ENCODE measurements at regions not wholly inside any gene's neighbourhood (a gene's known extent, or its start where the extent isn't known, plus 50 kb on each side); places are given as distances from the start of the nearest gene placed in this dataset.

GRCh38 chr4:20122198-20122988, 129.3 kb upstream of the SLIT2 start:
- TF ChIP-seq NR2C2 (IDR thresholded peaks at IDR 0.05; ENCODE audit: borderline replicate concordance, control insufficient read depth, insufficient read length, low read depth) (no peak), SUZ12 (IDR thresholded peaks at IDR 0.05; ENCODE audit: unreplicated experiment) (no peak), POLR2A (IDR thresholded peaks at IDR 0.05; ENCODE audit: low read depth, low read length) (no peak), SMAD1 (IDR thresholded peaks at IDR 0.05; ENCODE audit: low read depth, partially characterized antibody) (no peak), CHD1 (IDR thresholded peaks at IDR 0.05; ENCODE audit: low read depth, low read length) (no peak), STAT3 (IDR thresholded peaks at IDR 0.05; ENCODE audit: low read depth, low read length) (no peak), SMC3 (IDR thresholded peaks at IDR 0.05; ENCODE audit: borderline replicate concordance, low read length) (no peak), RB1 (IDR thresholded peaks at IDR 0.05; ENCODE audit: borderline replicate concordance) (no peak), YY1 (IDR thresholded peaks at IDR 0.05; ENCODE audit: low read depth, low read length) (no peak)
- TF ChIP-seq, protein P1, sequence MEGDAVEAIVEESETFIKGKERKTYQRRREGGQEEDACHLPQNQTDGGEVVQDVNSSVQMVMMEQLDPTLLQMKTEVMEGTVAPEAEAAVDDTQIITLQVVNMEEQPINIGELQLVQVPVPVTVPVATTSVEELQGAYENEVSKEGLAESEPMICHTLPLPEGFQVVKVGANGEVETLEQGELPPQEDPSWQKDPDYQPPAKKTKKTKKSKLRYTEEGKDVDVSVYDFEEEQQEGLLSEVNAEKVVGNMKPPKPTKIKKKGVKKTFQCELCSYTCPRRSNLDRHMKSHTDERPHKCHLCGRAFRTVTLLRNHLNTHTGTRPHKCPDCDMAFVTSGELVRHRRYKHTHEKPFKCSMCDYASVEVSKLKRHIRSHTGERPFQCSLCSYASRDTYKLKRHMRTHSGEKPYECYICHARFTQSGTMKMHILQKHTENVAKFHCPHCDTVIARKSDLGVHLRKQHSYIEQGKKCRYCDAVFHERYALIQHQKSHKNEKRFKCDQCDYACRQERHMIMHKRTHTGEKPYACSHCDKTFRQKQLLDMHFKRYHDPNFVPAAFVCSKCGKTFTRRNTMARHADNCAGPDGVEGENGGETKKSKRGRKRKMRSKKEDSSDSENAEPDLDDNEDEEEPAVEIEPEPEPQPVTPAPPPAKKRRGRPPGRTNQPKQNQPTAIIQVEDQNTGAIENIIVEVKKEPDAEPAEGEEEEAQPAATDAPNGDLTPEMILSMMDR (IDR thresholded peaks at IDR 0.05 in 2 of 3, conservative IDR thresholded peaks at IDR 0.05 in 1 of 3; ENCODE audit: control insufficient read depth in 2 of 3, extremely low read depth in 1 of 3, insufficient read depth in 1 of 3, low read depth in 3 of 3, low read length in 3 of 3), result no peak
- TF ChIP-seq, protein P2, sequence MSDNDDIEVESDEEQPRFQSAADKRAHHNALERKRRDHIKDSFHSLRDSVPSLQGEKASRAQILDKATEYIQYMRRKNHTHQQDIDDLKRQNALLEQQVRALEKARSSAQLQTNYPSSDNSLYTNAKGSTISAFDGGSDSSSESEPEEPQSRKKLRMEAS (IDR thresholded peaks at IDR 0.05; ENCODE audit: low read depth, low read length), result no peak

Measured in GM12878 (cell line).